K562 (cell line): ENCODE measurements at regions not wholly inside any gene's neighbourhood (a gene's known extent, or its start where the extent isn't known, plus 50 kb on each side); places are given as distances from the start of the nearest gene placed in this dataset.

Experiments
- CEBPB ChIP-seq: fragments of 450-650 bp; IDR thresholded peaks from 2 replicates; pipeline ENCODE4 v1.6.1; 2016; ENCODE audit warnings: missing genetic modification characterization, missing compliant biosample characterization
- CEBPZ ChIP-seq: fragments of 150-350 bp; IDR thresholded peaks from 2 replicates; pipeline ENCODE4 v1.6.1; 2014; ENCODE audit warnings: low read depth, mild to moderate bottlenecking, low read length, borderline replicate concordance
- CTCF ChIP-seq, 3 experiments: IDR thresholded peaks in 2 of 3; conservative IDR thresholded peaks in 1 of 3; 2 replicates each; pipeline ENCODE4 v1.5.1; 2011 to 2012; ENCODE audit warnings: low read length in 3 of 3, mild to moderate bottlenecking in 3 of 3, control low read depth in 2 of 3, improper control_type of control experiment in 1 of 3, inconsistent platforms in 1 of 3, low read depth in 1 of 3, mixed read lengths in 1 of 3, moderate library complexity in 1 of 3; ENCODE audit not compliant: insufficient read depth in 2 of 3
- ETV6 ChIP-seq, 3 experiments: fragments of 150-350 bp in 1 of 3; sonication (generic) in 1 of 3; formaldehyde crosslinking in 1 of 3; IDR thresholded peaks; 2 replicates each; pipeline versions ENCODE4 v1.6.1 to v1.8.0; 2014 to 2022; ENCODE audit warnings: borderline replicate concordance in 2 of 3, low read depth in 2 of 3, antibody characterized with exemption in 1 of 3, low read length in 1 of 3, mild to moderate bottlenecking in 1 of 3, missing genetic modification reagents in 1 of 3
- FOS ChIP-seq: IDR thresholded peaks from 3 replicates; pipeline ENCODE4 v1.6.1; 2011; ENCODE audit not compliant: insufficient read length; ENCODE audit errors: extremely low read depth
- MEF2A ChIP-seq: IDR thresholded peaks from 2 replicates; pipeline ENCODE4 v1.6.1; 2011; ENCODE audit warnings: low read depth, mild to moderate bottlenecking, low read length, moderate library complexity; ENCODE audit not compliant: control insufficient read depth
- POLR2AphosphoS5 ChIP-seq: IDR thresholded peaks from 2 replicates; pipeline ENCODE4 v1.6.1; 2011; ENCODE audit warnings: mild to moderate bottlenecking, low read depth, low read length, moderate library complexity; ENCODE audit not compliant: control insufficient read depth, insufficient read depth
- ZNF217 ChIP-seq: sonication (generic); formaldehyde crosslinking; IDR thresholded peaks from 2 replicates; pipeline ENCODE4 v1.8.0; 2022; ENCODE audit warnings: mild to moderate bottlenecking, missing genetic modification reagents
- ZNF274 ChIP-seq: IDR thresholded peaks from 2 replicates; pipeline ENCODE4 v1.6.1; 2011; ENCODE audit warnings: low read depth, mild to moderate bottlenecking, low read length, moderate library complexity, borderline replicate concordance
- ZNF277 ChIP-seq: fragments of 250-450 bp; sonication (Bioruptor Pico); IDR thresholded peaks from 2 replicates; pipeline ENCODE4 v1.8.0; 2022; ENCODE audit warnings: inconsistent platforms, mild to moderate bottlenecking, moderate library complexity, borderline replicate concordance
- ZNF518B ChIP-seq: fragments of 250-450 bp; sonication (Bioruptor Pico); IDR thresholded peaks from 2 replicates; pipeline ENCODE4 v1.5.0; 2021; ENCODE audit warnings: mild to moderate bottlenecking, moderate library complexity

- TF ChIP-seq CTCF (IDR thresholded peaks at IDR 0.05 in 2 of 3, conservative IDR thresholded peaks at IDR 0.05 in 1 of 3; ENCODE audit: insufficient read depth in 2 of 3, low read depth in 1 of 3, low read length in 3 of 3), result no peak
- TF ChIP-seq MEF2A, result no peak
- no peak for TF ChIP-seq POLR2AphosphoS5
- no peak for TF ChIP-seq ZNF518B
- TF ChIP-seq ETV6 (IDR thresholded peaks at IDR 0.05; ENCODE audit: borderline replicate concordance in 1 of 2, low read depth in 2 of 2, low read length in 1 of 2), result no peak
- no peak for TF ChIP-seq ETV6 (CRISPR knock-in tag; IDR thresholded peaks at IDR 0.05; ENCODE audit: borderline replicate concordance)
- no peak for TF ChIP-seq ZNF217 (CRISPR knock-in tag)
- no peak for TF ChIP-seq CEBPB (tag)
- TF ChIP-seq ZNF274, result no peak
- TF ChIP-seq CEBPZ, result no peak
- TF ChIP-seq FOS, result no peak
- TF ChIP-seq ZNF277 (CRISPR knock-in tag), result no peak
Observed at GRCh38 chr21:17396948-17397347, 115.9 kb upstream of the CXADR start.
